Tibial artery (tissue), 4 donors: ENCODE measurements at regions not wholly inside any gene's neighbourhood (a gene's known extent, or its start where the extent isn't known, plus 50 kb on each side); places are given as distances from the start of the nearest gene placed in this dataset.

ENCODE experiments used
- DNase-seq, 2 donors: peaks; one replicate each; pipeline ENCODE4 v3.0.0-alpha.2; 2019
- H3K27ac ChIP-seq, 2 donors: fragments of 200-600 bp; sonication (generic) in 1 of 2; 1 replicate in 1 of 2; 2 replicates in 1 of 2; pipeline ENCODE4 v1.5.1; 2018 to 2019; ENCODE audit warnings: mild to moderate bottlenecking in 1 of 2
- H3K27me3 ChIP-seq, 2 donors: fragments of 200-600 bp; sonication (generic) in 1 of 2; one replicate each; pipeline versions ENCODE4 v1.5.1 to v1.6.0; 2016 to 2019
- H3K36me3 ChIP-seq, 3 donors: fragments of 200-600 bp; sonication (generic) in 2 of 3; one replicate each; pipeline ENCODE4 v1.5.1; 2016 to 2019; ENCODE audit warnings: mild to moderate bottlenecking in 2 of 3
- H3K4me1 ChIP-seq, 4 donors: fragments of 200-600 bp; sonication (generic) in 2 of 4; 1 replicate in 3 of 4; 2 replicates in 1 of 4; pipeline ENCODE4 v1.5.1; 2016 to 2019
- H3K4me3 ChIP-seq, 2 donors: fragments of 200-600 bp; sonication (generic) in 1 of 2; 1 replicate in 1 of 2; 2 replicates in 1 of 2; pipeline ENCODE4 v1.5.1; 2018 to 2019; ENCODE audit warnings: mild to moderate bottlenecking in 2 of 2
- H3K9me3 ChIP-seq, 3 donors: fragments of 200-600 bp; sonication (generic) in 1 of 3; one replicate each; pipeline ENCODE4 v1.5.1; 2016 to 2019
- CTCF ChIP-seq, 2 experiments: fragments of 200-600 bp in 1 of 2; fragments of 450-650 bp in 1 of 2; IDR thresholded peaks; one replicate each; pipeline ENCODE4 v1.5.1; 2017 to 2019; ENCODE audit warnings: antibody characterized with exemption in 2 of 2, mild to moderate bottlenecking in 1 of 2, moderate library complexity in 1 of 2
- intact Hi-C: fragments of 100-400 bp; cut with DNase I; formaldehyde crosslinking; loops from one replicate; pipeline ENCODE4 v1.15.0; 2023; ENCODE audit warnings: low total_unique reads

GRCh38 chr2:221342388-221342787 is 229.7 kb downstream of the EPHA4 start:
- no peaks in the 10 kb centered on the region for H3K27me3 ChIP-seq
- intact Hi-C loops: no loop called here
- H3K4me1 ChIP-seq: no peaks in the 10 kb centered on the region
- no peak overlapping the region for H3K4me3 ChIP-seq
- no peak for DNase-seq
- no peak for TF ChIP-seq CTCF (IDR thresholded peaks at IDR 0.05)
- no peak overlapping the region for H3K27ac ChIP-seq
- H3K36me3 ChIP-seq: no peaks in the 10 kb centered on the region
- H3K9me3 ChIP-seq: no peaks in the 10 kb centered on the region

GRCh38 chr2:221343524-221343923 is 228.6 kb downstream of the EPHA4 start:
- Histone ChIP-seq H3K27me3 (no peaks in the 10 kb centered on the region), H3K4me1 (no peaks in the 10 kb centered on the region), H3K4me3 (no peak overlapping the region), H3K9me3 (no peaks in the 10 kb centered on the region), H3K27ac (no peak overlapping the region), H3K36me3 (no peaks in the 10 kb centered on the region)
- TF ChIP-seq CTCF (IDR thresholded peaks at IDR 0.05): no peak
- intact Hi-C loops: no loop called here
- DNase-seq: no peak

GRCh38 chr2:221345516-221345915 is 226.6 kb downstream of the EPHA4 start:
- DNase-seq: no peak
- Histone ChIP-seq H3K27ac (no peak overlapping the region), H3K4me3 (no peak overlapping the region), H3K9me3 (no peaks in the 10 kb centered on the region), H3K27me3 (no peaks in the 10 kb centered on the region), H3K36me3 (no peaks in the 10 kb centered on the region), H3K4me1 (peaks cover 0 to under 1% (median 0%) of the 10 kb centered on the region in 4 donors)
- TF ChIP-seq CTCF (IDR thresholded peaks at IDR 0.05): no peak
- intact Hi-C loops: no loop called here

- Histone ChIP-seq H3K36me3 (no peaks in the 10 kb centered on the region), H3K4me3 (no peak overlapping the region), H3K4me1 (peaks cover 0 to 4% (median 0%) of the 10 kb centered on the region in 4 donors), H3K27me3 (no peaks in the 10 kb centered on the region), H3K27ac (no peak overlapping the region), H3K9me3 (no peaks in the 10 kb centered on the region)
- TF ChIP-seq CTCF (IDR thresholded peaks at IDR 0.05): no peak
- DNase-seq: no peak
- intact Hi-C loops: no loop called here
Measured at GRCh38 chr2:221346411-221346810, 225.7 kb downstream of the EPHA4 start.

- H3K4me1 ChIP-seq: peaks cover 0 to 4% (median 0%) of the 10 kb centered on the region in 4 donors
- intact Hi-C loops: no loop called here
Measured at GRCh38 chr2:221347471-221347870, 224.6 kb downstream of the EPHA4 start.

More at GRCh38 chr2:221347471-221347870, 224.6 kb downstream of the EPHA4 start:
- Histone ChIP-seq H3K27me3 (no peaks in the 10 kb centered on the region), H3K9me3 (no peaks in the 10 kb centered on the region), H3K36me3 (no peaks in the 10 kb centered on the region), H3K27ac (no peak overlapping the region), H3K4me3 (no peak overlapping the region)
- no peak for TF ChIP-seq CTCF (IDR thresholded peaks at IDR 0.05)
- no peak for DNase-seq
